GM12878 (cell line): ENCODE measurements at regions not wholly inside any gene's neighbourhood (a gene's known extent, or its start where the extent isn't known, plus 50 kb on each side); places are given as distances from the start of the nearest gene placed in this dataset.

Experiments
- ATF2 ChIP-seq: IDR thresholded peaks from 2 replicates; pipeline ENCODE4 v1.6.1; 2012; ENCODE audit warnings: low read length, inconsistent platforms
- ATF3 ChIP-seq: IDR thresholded peaks from 2 replicates; pipeline ENCODE4 v1.6.1; 2011; ENCODE audit warnings: low read depth, mild to moderate bottlenecking, low read length, moderate library complexity, borderline replicate concordance; ENCODE audit errors: extremely low read depth
- CBX3 ChIP-seq: fragments of 200-600 bp; sonication (generic); IDR thresholded peaks from 2 replicates; pipeline ENCODE4 v1.6.1; 2016; ENCODE audit warnings: low read depth, borderline replicate concordance
- CTCF ChIP-seq, 3 experiments: IDR thresholded peaks in 2 of 3; conservative IDR thresholded peaks in 1 of 3; 2 replicates each; pipeline ENCODE4 v1.5.1; 2011; ENCODE audit warnings: low read depth in 3 of 3, low read length in 3 of 3, mild to moderate bottlenecking in 3 of 3, control low read depth in 2 of 3, moderate library complexity in 2 of 3, inconsistent platforms in 1 of 3, mixed read lengths in 1 of 3; ENCODE audit not compliant: control insufficient read depth in 2 of 3, insufficient read depth in 1 of 3; ENCODE audit errors: extremely low read depth in 1 of 3
- EP300 ChIP-seq, 2 experiments: fragments of 150-350 bp in 1 of 2; IDR thresholded peaks; 2 replicates each; pipeline ENCODE4 v1.6.1; 2011 to 2012; ENCODE audit warnings: low read depth in 2 of 2, low read length in 2 of 2, borderline replicate concordance in 1 of 2, improper control_type of control experiment in 1 of 2, inconsistent platforms in 1 of 2; ENCODE audit not compliant: control insufficient read depth in 1 of 2
- GABPA ChIP-seq: IDR thresholded peaks from 2 replicates; pipeline ENCODE4 v1.6.1; 2014; ENCODE audit warnings: antibody characterized with exemption, low read depth, mild to moderate bottlenecking, inconsistent platforms
- GATAD2B ChIP-seq: fragments of 450-650 bp; conservative IDR thresholded peaks from 2 replicates; pipeline ENCODE4 v1.6.1; 2017; ENCODE audit warnings: low read depth, mild to moderate bottlenecking, moderate library complexity
- IKZF1 ChIP-seq: fragments of 450-650 bp; conservative IDR thresholded peaks from 2 replicates; pipeline ENCODE4 v1.6.1; 2017; ENCODE audit warnings: antibody characterized with exemption, mild to moderate bottlenecking
- JUND ChIP-seq: IDR thresholded peaks from 2 replicates; pipeline ENCODE4 v1.6.1; 2012; ENCODE audit warnings: low read depth, mild to moderate bottlenecking, low read length, improper control_type of control experiment, moderate library complexity
- MAX ChIP-seq: IDR thresholded peaks from 2 replicates; pipeline ENCODE4 v1.6.1; 2012; ENCODE audit warnings: low read depth, low read length, improper control_type of control experiment
- MXI1 ChIP-seq: fragments of 150-350 bp; IDR thresholded peaks from 2 replicates; pipeline ENCODE4 v1.6.1; 2011; ENCODE audit warnings: low read depth, mild to moderate bottlenecking, inconsistent platforms, low read length, improper control_type of control experiment
- SMARCA5 ChIP-seq: fragments of 450-650 bp; IDR thresholded peaks from 2 replicates; pipeline ENCODE4 v1.6.1; 2017; ENCODE audit warnings: mild to moderate bottlenecking
- SPI1 ChIP-seq: IDR thresholded peaks from 2 replicates; pipeline ENCODE4 v1.6.1; 2011; ENCODE audit warnings: low read depth, mild to moderate bottlenecking, low read length, moderate library complexity, borderline replicate concordance; ENCODE audit not compliant: insufficient read depth
- YY1 ChIP-seq: IDR thresholded peaks from 2 replicates; pipeline ENCODE4 v1.6.1; 2011; ENCODE audit warnings: low read depth, mild to moderate bottlenecking, low read length

GRCh38 chr6:149185799-149186357 is 131.6 kb upstream of the TAB2 start:
- TF ChIP-seq ATF3 (no peak), CTCF (IDR thresholded peaks at IDR 0.05 in 2 of 3, conservative IDR thresholded peaks at IDR 0.05 in 1 of 3; ENCODE audit: control insufficient read depth in 2 of 3, extremely low read depth in 1 of 3, insufficient read depth in 1 of 3, low read depth in 3 of 3, low read length in 3 of 3) (no peak), EP300 (IDR thresholded peaks at IDR 0.05; ENCODE audit: borderline replicate concordance in 1 of 2, control insufficient read depth in 1 of 2, low read depth in 2 of 2, low read length in 2 of 2) (no peak), GABPA (no peak), GATAD2B (no peak), YY1 (no peak), IKZF1 (no peak), JUND (no peak), MAX (no peak), CBX3 (no peak), ATF2 (no peak), MXI1 (no peak), SMARCA5 (no peak), SPI1 (no peak)
